WTC11 (cell line): ENCODE measurements at regions not wholly inside any gene's neighbourhood (a gene's known extent, or its start where the extent isn't known, plus 50 kb on each side); places are given as distances from the start of the nearest gene placed in this dataset.

Experiments
- ATAC-seq: fragments of 200-7000 bp; cut with Tn5 transposase; 2 replicates; pipeline ENCODE4 v1.10.0; 2021; ENCODE audit warnings: mild to moderate bottlenecking, moderate library complexity
- CTCF ChIA-PET: fragments of 300-600 bp; sonication (Branson Sonifier 250); formaldehyde crosslinking; loops from one replicate; lab custom pipeline; 2021; ENCODE audit warnings: antibody characterized with exemption; lab: Charles Lee
- POLR2A ChIA-PET: fragments of 350-600 bp; sonication (Branson Sonifier 250); formaldehyde crosslinking; loops from one replicate; lab custom pipeline; 2021; ENCODE audit warnings: antibody characterized with exemption; lab: Charles Lee
- DNase-seq: peaks from one replicate; pipeline ENCODE4 v3.0.0; 2021; ENCODE audit warnings: low spot score
- H3K27ac Mint-ChIP-seq: 2 replicates; pipeline ENCODE4 v1.8.0; 2021; ENCODE audit warnings: mixed read lengths
- H3K27me3 Mint-ChIP-seq: 2 replicates; pipeline ENCODE4 v1.8.0; 2021; ENCODE audit warnings: low read depth, mild to moderate bottlenecking, moderate library complexity, mixed read lengths
- H3K36me3 Mint-ChIP-seq: 2 replicates; pipeline ENCODE4 v1.8.0; 2021; ENCODE audit warnings: mixed read lengths
- H3K4me1 Mint-ChIP-seq: 2 replicates; pipeline ENCODE4 v1.8.0; 2022; ENCODE audit warnings: mixed read lengths
- H3K4me3 Mint-ChIP-seq: 2 replicates; pipeline ENCODE4 v1.8.0; 2021; ENCODE audit warnings: mild to moderate bottlenecking, moderate library complexity, mixed read lengths
- H3K9me3 Mint-ChIP-seq: 2 replicates; pipeline ENCODE4 v1.8.0; 2021; ENCODE audit warnings: mixed read lengths
- ATF1 ChIP-seq: sonication (generic); formaldehyde crosslinking; IDR thresholded peaks from 2 replicates; pipeline ENCODE4 v1.8.1; 2023; ENCODE audit warnings: mild to moderate bottlenecking, moderate library complexity, missing genetic modification reagents
- CREB1 ChIP-seq: sonication (generic); formaldehyde crosslinking; IDR thresholded peaks from 2 replicates; pipeline ENCODE4 v1.8.0; 2023; ENCODE audit warnings: mild to moderate bottlenecking, missing genetic modification reagents
- FOXJ3 ChIP-seq: sonication (generic); formaldehyde crosslinking; IDR thresholded peaks from 2 replicates; pipeline ENCODE4 v1.9.0; 2021; ENCODE audit warnings: missing genetic modification reagents, mild to moderate bottlenecking, borderline replicate concordance
- GRHL2 ChIP-seq: fragments of 250-450 bp; sonication (Bioruptor Pico); IDR thresholded peaks from 2 replicates; pipeline ENCODE4 v1.8.0; 2022; ENCODE audit warnings: mild to moderate bottlenecking, moderate library complexity; ENCODE audit not compliant: insufficient replicate concordance, severe bottlenecking
- SOX15 ChIP-seq: fragments of 250-450 bp; sonication (Bioruptor Pico); IDR thresholded peaks from 2 replicates; pipeline ENCODE4 v1.9.0; 2021; ENCODE audit warnings: mild to moderate bottlenecking
- ZNF121 ChIP-seq: sonication (generic); formaldehyde crosslinking; IDR thresholded peaks from 2 replicates; pipeline ENCODE4 v1.8.0; 2023; ENCODE audit warnings: missing genetic modification reagents
- ZNF232 ChIP-seq: sonication (generic); formaldehyde crosslinking; IDR thresholded peaks from 2 replicates; pipeline ENCODE4 v1.8.0; 2022; ENCODE audit warnings: mild to moderate bottlenecking, missing genetic modification reagents
- ZNF317 ChIP-seq: sonication (generic); formaldehyde crosslinking; IDR thresholded peaks from 2 replicates; pipeline ENCODE4 v1.8.1; 2023; ENCODE audit warnings: low read depth, mild to moderate bottlenecking, moderate library complexity, missing genetic modification reagents, borderline replicate concordance
- TF ChIP-seq, protein P1 (sequence below): fragments of 200-600 bp; IDR thresholded peaks from 2 replicates; pipeline ENCODE4 v1.8.0; 2022; ENCODE audit warnings: antibody characterized with exemption
- TF ChIP-seq, protein P2 (sequence below): sonication (generic); formaldehyde crosslinking; IDR thresholded peaks from 2 replicates; pipeline ENCODE4 v1.8.0; 2023; ENCODE audit warnings: missing genetic modification reagents
- TF ChIP-seq, protein P3 (sequence below): sonication (generic); formaldehyde crosslinking; IDR thresholded peaks from 2 replicates; pipeline ENCODE4 v1.8.1; 2023; ENCODE audit warnings: mild to moderate bottlenecking, missing genetic modification reagents, borderline replicate concordance
- TF ChIP-seq, protein P4 (sequence below): fragments of 250-450 bp; sonication (Bioruptor Pico); IDR thresholded peaks from 2 replicates; pipeline ENCODE4 v1.9.0; 2021; ENCODE audit warnings: mild to moderate bottlenecking
- TF ChIP-seq, protein P5 (sequence below): fragments of 250-450 bp; sonication (Bioruptor Pico); IDR thresholded peaks from 2 replicates; pipeline ENCODE4 v1.9.0; 2021; ENCODE audit warnings: moderate library complexity, mild to moderate bottlenecking, inconsistent platforms, borderline replicate concordance
- TF ChIP-seq, protein P6 (sequence below): sonication (generic); formaldehyde crosslinking; IDR thresholded peaks from 2 replicates; pipeline ENCODE4 v1.8.1; 2023; ENCODE audit warnings: mild to moderate bottlenecking, missing genetic modification reagents, moderate library complexity

DNA sequence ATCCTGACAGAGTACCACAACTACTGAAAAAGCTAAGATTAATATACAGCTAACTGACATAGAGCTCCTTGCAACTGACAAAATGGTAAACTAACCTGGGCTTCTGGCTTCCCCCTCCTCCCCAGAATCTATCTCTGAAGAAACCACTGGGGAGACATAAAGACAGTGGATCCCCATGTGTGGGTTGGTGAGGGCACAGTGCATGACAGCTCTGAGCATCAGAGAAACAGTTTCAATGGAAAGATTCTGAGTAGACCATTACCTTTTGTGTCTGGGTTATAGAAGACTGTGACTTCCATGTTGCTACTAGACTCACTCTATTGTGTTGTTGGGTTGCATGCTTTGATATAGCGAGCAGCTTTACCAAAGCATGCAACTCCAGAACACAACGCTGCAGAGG, 247.4 kb downstream of the EFCAB11 start:
- Mint-ChIP-seq H3K9me3 (peaks cover 20% of the 10 kb centered on the region), H3K36me3 (peaks cover 15% of the 10 kb centered on the region), H3K27me3 (peaks cover 34% of the 10 kb centered on the region), H3K27ac (no peak overlapping the region), H3K4me1 (peaks cover 7% of the 10 kb centered on the region), H3K4me3 (no peak overlapping the region)
- no peak for DNase-seq
- CTCF ChIA-PET, result no interaction called here
- no peak for ATAC-seq
- POLR2A ChIA-PET, result no interaction called here
- TF ChIP-seq, protein P1, sequence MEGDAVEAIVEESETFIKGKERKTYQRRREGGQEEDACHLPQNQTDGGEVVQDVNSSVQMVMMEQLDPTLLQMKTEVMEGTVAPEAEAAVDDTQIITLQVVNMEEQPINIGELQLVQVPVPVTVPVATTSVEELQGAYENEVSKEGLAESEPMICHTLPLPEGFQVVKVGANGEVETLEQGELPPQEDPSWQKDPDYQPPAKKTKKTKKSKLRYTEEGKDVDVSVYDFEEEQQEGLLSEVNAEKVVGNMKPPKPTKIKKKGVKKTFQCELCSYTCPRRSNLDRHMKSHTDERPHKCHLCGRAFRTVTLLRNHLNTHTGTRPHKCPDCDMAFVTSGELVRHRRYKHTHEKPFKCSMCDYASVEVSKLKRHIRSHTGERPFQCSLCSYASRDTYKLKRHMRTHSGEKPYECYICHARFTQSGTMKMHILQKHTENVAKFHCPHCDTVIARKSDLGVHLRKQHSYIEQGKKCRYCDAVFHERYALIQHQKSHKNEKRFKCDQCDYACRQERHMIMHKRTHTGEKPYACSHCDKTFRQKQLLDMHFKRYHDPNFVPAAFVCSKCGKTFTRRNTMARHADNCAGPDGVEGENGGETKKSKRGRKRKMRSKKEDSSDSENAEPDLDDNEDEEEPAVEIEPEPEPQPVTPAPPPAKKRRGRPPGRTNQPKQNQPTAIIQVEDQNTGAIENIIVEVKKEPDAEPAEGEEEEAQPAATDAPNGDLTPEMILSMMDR, result no peak
- TF ChIP-seq CREB1 (no peak), FOXJ3 (CRISPR knock-in tag) (no peak), ZNF232 (no peak)
- TF ChIP-seq, protein P2, sequence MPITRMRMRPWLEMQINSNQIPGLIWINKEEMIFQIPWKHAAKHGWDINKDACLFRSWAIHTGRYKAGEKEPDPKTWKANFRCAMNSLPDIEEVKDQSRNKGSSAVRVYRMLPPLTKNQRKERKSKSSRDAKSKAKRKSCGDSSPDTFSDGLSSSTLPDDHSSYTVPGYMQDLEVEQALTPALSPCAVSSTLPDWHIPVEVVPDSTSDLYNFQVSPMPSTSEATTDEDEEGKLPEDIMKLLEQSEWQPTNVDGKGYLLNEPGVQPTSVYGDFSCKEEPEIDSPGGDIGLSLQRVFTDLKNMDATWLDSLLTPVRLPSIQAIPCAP (CRISPR knock-in tag), result no peak
- TF ChIP-seq, all 79 proteins: peak for 0

DNA sequence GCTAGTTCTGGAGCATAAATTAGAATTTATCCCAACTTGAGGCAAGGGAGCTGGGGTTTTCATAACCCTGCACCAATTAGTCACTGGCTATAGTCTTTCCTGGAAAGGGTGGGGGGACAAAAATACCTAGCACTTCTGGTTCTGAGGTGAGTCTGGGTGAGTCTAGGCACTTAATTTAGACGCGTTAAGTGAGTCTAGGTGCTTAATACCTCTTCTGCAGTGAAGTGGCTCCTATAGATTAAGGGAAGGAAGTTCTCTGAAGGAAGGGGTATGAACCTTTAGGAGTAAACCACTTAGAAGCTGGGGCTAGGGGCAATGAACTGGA, 251.7 kb downstream of the EFCAB11 start:
- H3K9me3 Mint-ChIP-seq, result peaks cover 18% of the 10 kb centered on the region
- POLR2A ChIA-PET, result no interaction called here
- CTCF ChIA-PET, result no interaction called here
- no peak overlapping the region for H3K4me3 Mint-ChIP-seq
- DNase-seq, result no peak
- H3K4me1 Mint-ChIP-seq, result peaks cover 18% of the 10 kb centered on the region
- H3K27me3 Mint-ChIP-seq, result peaks cover 39% of the 10 kb centered on the region
- H3K27ac Mint-ChIP-seq, result no peak overlapping the region
- H3K36me3 Mint-ChIP-seq, result peaks cover 9% of the 10 kb centered on the region
- TF ChIP-seq, protein P3, sequence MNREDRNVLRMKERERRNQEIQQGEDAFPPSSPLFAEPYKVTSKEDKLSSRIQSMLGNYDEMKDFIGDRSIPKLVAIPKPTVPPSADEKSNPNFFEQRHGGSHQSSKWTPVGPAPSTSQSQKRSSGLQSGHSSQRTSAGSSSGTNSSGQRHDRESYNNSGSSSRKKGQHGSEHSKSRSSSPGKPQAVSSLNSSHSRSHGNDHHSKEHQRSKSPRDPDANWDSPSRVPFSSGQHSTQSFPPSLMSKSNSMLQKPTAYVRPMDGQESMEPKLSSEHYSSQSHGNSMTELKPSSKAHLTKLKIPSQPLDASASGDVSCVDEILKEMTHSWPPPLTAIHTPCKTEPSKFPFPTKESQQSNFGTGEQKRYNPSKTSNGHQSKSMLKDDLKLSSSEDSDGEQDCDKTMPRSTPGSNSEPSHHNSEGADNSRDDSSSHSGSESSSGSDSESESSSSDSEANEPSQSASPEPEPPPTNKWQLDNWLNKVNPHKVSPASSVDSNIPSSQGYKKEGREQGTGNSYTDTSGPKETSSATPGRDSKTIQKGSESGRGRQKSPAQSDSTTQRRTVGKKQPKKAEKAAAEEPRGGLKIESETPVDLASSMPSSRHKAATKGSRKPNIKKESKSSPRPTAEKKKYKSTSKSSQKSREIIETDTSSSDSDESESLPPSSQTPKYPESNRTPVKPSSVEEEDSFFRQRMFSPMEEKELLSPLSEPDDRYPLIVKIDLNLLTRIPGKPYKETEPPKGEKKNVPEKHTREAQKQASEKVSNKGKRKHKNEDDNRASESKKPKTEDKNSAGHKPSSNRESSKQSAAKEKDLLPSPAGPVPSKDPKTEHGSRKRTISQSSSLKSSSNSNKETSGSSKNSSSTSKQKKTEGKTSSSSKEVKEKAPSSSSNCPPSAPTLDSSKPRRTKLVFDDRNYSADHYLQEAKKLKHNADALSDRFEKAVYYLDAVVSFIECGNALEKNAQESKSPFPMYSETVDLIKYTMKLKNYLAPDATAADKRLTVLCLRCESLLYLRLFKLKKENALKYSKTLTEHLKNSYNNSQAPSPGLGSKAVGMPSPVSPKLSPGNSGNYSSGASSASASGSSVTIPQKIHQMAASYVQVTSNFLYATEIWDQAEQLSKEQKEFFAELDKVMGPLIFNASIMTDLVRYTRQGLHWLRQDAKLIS (CRISPR knock-in tag), result no peak
- TF ChIP-seq ZNF317 (CRISPR knock-in tag) (no peak), ZNF121 (CRISPR knock-in tag) (no peak), GRHL2 (CRISPR knock-in tag) (no peak), ATF1 (no peak), SOX15 (CRISPR knock-in tag) (no peak)
- TF ChIP-seq, protein P1, result no peak
- TF ChIP-seq, protein P4, sequence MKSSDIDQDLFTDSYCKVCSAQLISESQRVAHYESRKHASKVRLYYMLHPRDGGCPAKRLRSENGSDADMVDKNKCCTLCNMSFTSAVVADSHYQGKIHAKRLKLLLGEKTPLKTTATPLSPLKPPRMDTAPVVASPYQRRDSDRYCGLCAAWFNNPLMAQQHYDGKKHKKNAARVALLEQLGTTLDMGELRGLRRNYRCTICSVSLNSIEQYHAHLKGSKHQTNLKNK (CRISPR knock-in tag), result no peak
- TF ChIP-seq, protein P5, sequence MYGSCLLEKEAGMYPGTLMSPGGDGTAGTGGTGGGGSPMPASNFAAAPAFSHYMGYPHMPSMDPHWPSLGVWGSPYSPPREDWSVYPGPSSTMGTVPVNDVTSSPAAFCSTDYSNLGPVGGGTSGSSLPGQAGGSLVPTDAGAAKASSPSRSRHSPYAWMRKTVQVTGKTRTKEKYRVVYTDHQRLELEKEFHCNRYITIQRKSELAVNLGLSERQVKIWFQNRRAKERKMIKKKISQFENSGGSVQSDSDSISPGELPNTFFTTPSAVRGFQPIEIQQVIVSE (CRISPR knock-in tag), result no peak
- TF ChIP-seq, protein P6, sequence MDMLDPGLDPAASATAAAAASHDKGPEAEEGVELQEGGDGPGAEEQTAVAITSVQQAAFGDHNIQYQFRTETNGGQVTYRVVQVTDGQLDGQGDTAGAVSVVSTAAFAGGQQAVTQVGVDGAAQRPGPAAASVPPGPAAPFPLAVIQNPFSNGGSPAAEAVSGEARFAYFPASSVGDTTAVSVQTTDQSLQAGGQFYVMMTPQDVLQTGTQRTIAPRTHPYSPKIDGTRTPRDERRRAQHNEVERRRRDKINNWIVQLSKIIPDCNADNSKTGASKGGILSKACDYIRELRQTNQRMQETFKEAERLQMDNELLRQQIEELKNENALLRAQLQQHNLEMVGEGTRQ (CRISPR knock-in tag), result no peak
- TF ChIP-seq, all 79 proteins: peak for 0
- ATAC-seq, result no peak
